Hepatocyte (in vitro differentiated cells): ENCODE measurements at regions not wholly inside any gene's neighbourhood (a gene's known extent, or its start where the extent isn't known, plus 50 kb on each side); places are given as distances from the start of the nearest gene placed in this dataset.

ENCODE experiments used
- DNase-seq: peaks from one replicate; pipeline ENCODE4 v3.0.0-alpha.2; 2016; ENCODE audit warnings: low spot score
- H2AFZ ChIP-seq: fragments of 200-600 bp; sonication (generic); 2 replicates; pipeline ENCODE4 v1.6.0; 2016; ENCODE audit warnings: antibody characterized with exemption, mild to moderate bottlenecking
- H3K27ac ChIP-seq: fragments of 200-600 bp; sonication (generic); 2 replicates; pipeline ENCODE4 v1.5.1; 2016; ENCODE audit warnings: mild to moderate bottlenecking
- H3K27me3 ChIP-seq: fragments of 200-600 bp; sonication (generic); 2 replicates; pipeline ENCODE4 v1.6.1; 2016
- H3K36me3 ChIP-seq: fragments of 200-600 bp; sonication (generic); replicated peaks from 2 replicates; pipeline ENCODE4 v1.5.1; 2016; ENCODE audit warnings: low read depth; ENCODE audit not compliant: insufficient read depth
- H3K4me1 ChIP-seq: fragments of 200-600 bp; sonication (generic); 2 replicates; pipeline ENCODE4 v1.5.1; 2016; ENCODE audit warnings: mild to moderate bottlenecking, moderate library complexity; ENCODE audit not compliant: insufficient read depth
- H3K4me2 ChIP-seq: fragments of 200-600 bp; sonication (generic); 2 replicates; pipeline ENCODE4 v1.6.0; 2016
- H3K4me3 ChIP-seq: fragments of 200-600 bp; sonication (generic); 2 replicates; pipeline ENCODE4 v1.5.1; 2016; ENCODE audit warnings: mild to moderate bottlenecking
- H3K79me2 ChIP-seq: fragments of 200-600 bp; sonication (generic); 2 replicates; pipeline ENCODE4 v1.6.0; 2017; ENCODE audit warnings: mild to moderate bottlenecking
- H3K9me2 ChIP-seq: fragments of 200-600 bp; sonication (generic); replicated peaks from 2 replicates; pipeline ENCODE4 v1.6.0; 2017; ENCODE audit warnings: mild to moderate bottlenecking; ENCODE audit not compliant: insufficient read depth
- H3K9me3 ChIP-seq: fragments of 200-600 bp; sonication (generic); 2 replicates; pipeline ENCODE4 v1.5.1; 2016; ENCODE audit warnings: low read depth, mild to moderate bottlenecking
- H4K20me1 ChIP-seq: fragments of 200-600 bp; sonication (generic); 2 replicates; pipeline ENCODE4 v1.6.0; 2016; ENCODE audit warnings: mild to moderate bottlenecking; ENCODE audit not compliant: insufficient read depth, poor library complexity, severe bottlenecking
- EZH2 ChIP-seq: fragments of 200-600 bp; sonication (generic); IDR thresholded peaks from 2 replicates; pipeline ENCODE4 v1.6.1; 2016; ENCODE audit warnings: antibody characterized with exemption, mild to moderate bottlenecking, borderline replicate concordance
- EZH2phosphoT487 ChIP-seq: fragments of 200-600 bp; sonication (generic); IDR thresholded peaks from one replicate; pipeline ENCODE4 v1.6.1; 2018; ENCODE audit warnings: antibody characterized with exemption, mild to moderate bottlenecking, low read depth, moderate library complexity; ENCODE audit not compliant: unreplicated experiment, severe bottlenecking
- WGBS: methylation state at CpG from one replicate; pipeline ENCODE4 v1.1.6; 2016; ENCODE audit warnings: low lambda C conversion rate; ENCODE audit errors: missing lambda C conversion rate; 5-methylcytosine and 5-hydroxymethylcytosine counted together
- TF ChIP-seq, protein P1 (sequence below): fragments of 200-600 bp; sonication (generic); IDR thresholded peaks from 2 replicates; pipeline ENCODE4 v1.5.1; 2016; ENCODE audit warnings: antibody characterized with exemption, mild to moderate bottlenecking; ENCODE audit not compliant: poor library complexity

DNA sequence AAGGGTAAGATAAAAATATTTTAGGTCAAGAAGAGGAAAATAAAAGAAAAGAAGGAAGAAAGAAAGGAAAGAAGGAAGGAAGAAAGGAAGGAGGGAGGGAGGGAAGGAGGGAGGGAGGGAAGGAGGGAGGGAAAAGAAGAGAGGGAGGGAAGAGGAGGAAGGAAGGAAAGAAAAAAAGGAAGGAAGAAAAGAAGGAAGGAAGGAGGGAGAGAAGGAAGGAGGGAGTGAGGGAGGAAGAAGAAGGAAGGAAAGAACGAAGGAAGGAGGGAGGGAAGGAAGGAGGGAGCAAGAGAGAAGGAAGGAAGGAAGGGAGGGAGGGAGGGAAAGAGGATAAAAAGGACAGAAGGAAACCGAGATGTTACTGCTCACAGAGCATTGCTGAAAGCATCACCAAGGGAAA lies 209.5 kb upstream of the PITRM1 start:
- Histone ChIP-seq H3K36me3 (no peaks in the 10 kb centered on the region), H3K4me3 (no peak overlapping the region), H3K4me1 (no peaks in the 10 kb centered on the region), H2AFZ (no peak overlapping the region), H4K20me1 (no peaks in the 10 kb centered on the region), H3K9me3 (no peaks in the 10 kb centered on the region), H3K27me3 (no peaks in the 10 kb centered on the region), H3K4me2 (no peak overlapping the region), H3K9me2 (no peaks in the 10 kb centered on the region), H3K27ac (no peak overlapping the region), H3K79me2 (no peaks in the 10 kb centered on the region)
- WGBS = no CpG with 5 or more reads among the region's 2 CpGs
- DNase-seq = no peak
- TF ChIP-seq, protein P1, sequence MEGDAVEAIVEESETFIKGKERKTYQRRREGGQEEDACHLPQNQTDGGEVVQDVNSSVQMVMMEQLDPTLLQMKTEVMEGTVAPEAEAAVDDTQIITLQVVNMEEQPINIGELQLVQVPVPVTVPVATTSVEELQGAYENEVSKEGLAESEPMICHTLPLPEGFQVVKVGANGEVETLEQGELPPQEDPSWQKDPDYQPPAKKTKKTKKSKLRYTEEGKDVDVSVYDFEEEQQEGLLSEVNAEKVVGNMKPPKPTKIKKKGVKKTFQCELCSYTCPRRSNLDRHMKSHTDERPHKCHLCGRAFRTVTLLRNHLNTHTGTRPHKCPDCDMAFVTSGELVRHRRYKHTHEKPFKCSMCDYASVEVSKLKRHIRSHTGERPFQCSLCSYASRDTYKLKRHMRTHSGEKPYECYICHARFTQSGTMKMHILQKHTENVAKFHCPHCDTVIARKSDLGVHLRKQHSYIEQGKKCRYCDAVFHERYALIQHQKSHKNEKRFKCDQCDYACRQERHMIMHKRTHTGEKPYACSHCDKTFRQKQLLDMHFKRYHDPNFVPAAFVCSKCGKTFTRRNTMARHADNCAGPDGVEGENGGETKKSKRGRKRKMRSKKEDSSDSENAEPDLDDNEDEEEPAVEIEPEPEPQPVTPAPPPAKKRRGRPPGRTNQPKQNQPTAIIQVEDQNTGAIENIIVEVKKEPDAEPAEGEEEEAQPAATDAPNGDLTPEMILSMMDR = no peak
- TF ChIP-seq EZH2phosphoT487 (no peak), EZH2 (no peak)

DNA sequence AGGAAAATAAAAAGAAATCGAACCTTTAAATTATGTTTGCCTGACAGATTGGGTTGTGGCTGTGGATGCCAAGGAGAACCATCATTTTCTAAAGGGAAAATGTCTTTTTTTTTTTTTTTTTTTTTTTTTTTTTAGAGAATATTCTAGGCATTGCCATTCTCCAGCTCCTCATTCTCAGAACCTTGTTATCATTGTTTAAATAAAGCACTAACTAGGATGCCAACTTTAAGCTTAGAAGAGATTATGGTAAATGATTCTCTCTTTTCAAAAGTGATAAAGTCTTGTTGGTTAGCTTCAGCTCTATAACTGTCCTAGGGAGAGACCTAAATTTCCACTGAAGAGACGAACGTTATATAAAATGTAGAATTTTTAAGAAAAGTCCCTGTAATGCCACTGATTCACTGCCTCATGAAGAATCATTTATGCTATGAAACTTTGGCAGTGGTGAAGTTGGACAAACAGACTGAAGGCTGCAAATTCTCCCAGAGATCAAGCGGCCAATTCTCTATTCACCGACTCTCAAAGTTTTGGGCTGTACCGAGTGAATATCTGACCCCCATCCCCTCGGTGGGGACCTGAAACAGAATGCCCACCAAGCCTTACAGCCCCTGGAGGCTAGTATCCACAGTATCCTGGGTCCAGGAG lies 207.9 kb upstream of the PITRM1 start:
- Histone ChIP-seq H4K20me1 (no peaks in the 10 kb centered on the region), H3K4me1 (no peaks in the 10 kb centered on the region), H3K9me3 (no peaks in the 10 kb centered on the region), H3K4me3 (no peak overlapping the region), H3K36me3 (no peaks in the 10 kb centered on the region), H2AFZ (no peak overlapping the region), H3K79me2 (no peaks in the 10 kb centered on the region), H3K4me2 (no peak overlapping the region), H3K9me2 (no peaks in the 10 kb centered on the region), H3K27me3 (no peaks in the 10 kb centered on the region), H3K27ac (no peak overlapping the region)
- no peak for DNase-seq
- WGBS = 87% methylated on average over 7 of the region's 7 CpGs
- TF ChIP-seq, protein P1 = no peak
- no peak for TF ChIP-seq EZH2phosphoT487
- no peak for TF ChIP-seq EZH2

DNA sequence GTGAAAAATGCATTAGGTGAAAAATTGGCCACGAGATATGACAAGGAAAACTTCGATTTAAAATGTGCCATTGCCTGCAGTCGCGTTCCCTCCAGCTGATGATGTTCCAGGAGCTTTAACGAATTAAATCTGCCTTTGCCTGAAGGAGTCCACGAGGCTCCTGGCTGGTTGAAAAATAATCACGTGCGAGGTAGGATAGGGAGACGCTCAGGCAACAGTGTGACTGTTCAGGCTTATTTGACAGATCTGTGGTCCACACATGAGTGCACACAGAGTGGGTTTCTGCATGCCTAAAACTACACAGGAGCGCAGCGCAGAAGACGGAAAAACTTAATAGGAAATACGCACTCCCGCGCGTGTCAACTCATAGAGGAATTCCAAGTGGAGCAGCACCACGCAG lies 204.0 kb upstream of the PITRM1 start:
- no peaks in the 10 kb centered on the region for H3K4me1 ChIP-seq
- H3K9me2 ChIP-seq = no peaks in the 10 kb centered on the region
- H3K36me3 ChIP-seq = no peaks in the 10 kb centered on the region
- no peak overlapping the region for H3K27ac ChIP-seq
- H3K27me3 ChIP-seq = no peaks in the 10 kb centered on the region
- H2AFZ ChIP-seq = no peak overlapping the region
- no peaks in the 10 kb centered on the region for H3K9me3 ChIP-seq
- WGBS = 97% methylated on average over 17 of the region's 17 CpGs
- no peak for TF ChIP-seq EZH2phosphoT487
- TF ChIP-seq, protein P1 = no peak
- TF ChIP-seq EZH2 = no peak
- no peaks in the 10 kb centered on the region for H3K79me2 ChIP-seq
- no peak for DNase-seq
- no peak overlapping the region for H3K4me2 ChIP-seq
- no peaks in the 10 kb centered on the region for H4K20me1 ChIP-seq
- H3K4me3 ChIP-seq = no peak overlapping the region

DNA sequence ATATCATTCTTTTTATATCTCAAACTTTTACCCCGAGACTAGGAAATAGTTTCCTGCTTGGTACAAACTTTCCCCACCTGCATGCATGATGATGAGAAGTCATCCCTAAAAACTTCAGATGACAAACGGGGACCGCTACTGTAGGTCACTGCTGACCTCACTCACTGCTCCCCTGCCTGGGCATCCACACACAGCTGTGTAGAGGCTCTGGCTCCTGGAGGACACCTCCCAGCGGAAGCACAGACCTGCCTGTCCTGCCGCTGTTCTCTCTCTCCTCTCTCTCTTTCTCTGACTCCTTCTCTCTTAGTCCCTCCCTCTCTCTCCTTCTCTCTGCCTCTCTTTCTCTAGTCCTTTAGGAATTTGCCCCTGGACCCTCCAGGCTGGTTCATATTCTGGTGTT lies 202.9 kb upstream of the PITRM1 start:
- Histone ChIP-seq H3K27ac (no peak overlapping the region), H4K20me1 (no peaks in the 10 kb centered on the region), H3K4me2 (no peak overlapping the region), H3K9me3 (no peaks in the 10 kb centered on the region), H2AFZ (no peak overlapping the region), H3K4me3 (no peak overlapping the region), H3K79me2 (no peaks in the 10 kb centered on the region), H3K27me3 (no peaks in the 10 kb centered on the region), H3K36me3 (no peaks in the 10 kb centered on the region), H3K4me1 (no peaks in the 10 kb centered on the region), H3K9me2 (no peaks in the 10 kb centered on the region)
- 95% methylated on average over 5 of the region's 5 CpGs for WGBS
- TF ChIP-seq EZH2phosphoT487 (no peak), EZH2 (no peak)
- TF ChIP-seq, protein P1 = no peak
- no peak for DNase-seq
